ENCODE measurements at regions not wholly inside any gene's neighbourhood (a gene's known extent, or its start where the extent isn't known, plus 50 kb on each side); places are given as distances from the start of the nearest gene placed in this dataset.

DNA sequence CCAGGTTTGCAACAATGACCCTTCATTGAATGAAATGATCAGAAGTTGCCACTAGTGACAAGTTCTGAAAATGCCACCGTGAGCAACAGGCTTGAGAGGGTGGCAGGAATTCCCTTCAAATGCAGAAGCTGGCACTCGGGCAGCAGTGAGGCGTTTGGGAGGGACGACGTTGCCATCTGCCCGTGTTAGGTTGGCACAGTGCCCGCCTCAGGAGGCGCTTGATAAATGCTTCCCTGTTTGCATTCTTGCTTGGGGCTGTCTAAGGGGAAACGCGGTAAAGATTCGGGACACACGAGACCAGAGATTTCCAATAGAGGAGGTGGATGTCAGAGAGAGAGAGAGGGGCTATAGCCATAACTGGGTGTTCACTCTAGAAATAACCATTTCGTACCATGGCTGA is 101.9 kb downstream of the TEX29 start:
- no peak overlapping the region for H3K4me3 ChIP-seq (ENCODE audit: low read depth in 1 of 2, low read length in 2 of 2)
- WGBS, 2 donors, result 44 to 57% methylated on average over 13 of the region's 13 CpGs
- no peak overlapping the region for H3K27ac ChIP-seq (ENCODE audit: low read depth in 2 of 2, low read length in 1 of 2)
- no peaks in the 10 kb centered on the region for H3K36me3 ChIP-seq (ENCODE audit: control insufficient read depth in 2 of 2, insufficient read depth in 2 of 2, low read length in 1 of 2)
- peaks cover 0 to 2% of the 10 kb centered on the region in 2 donors for H3K9me3 ChIP-seq (ENCODE audit: control insufficient read depth in 2 of 2, insufficient read depth in 1 of 2, low read depth in 1 of 2, low read length in 1 of 2)
- no peaks in the 10 kb centered on the region for H3K27me3 ChIP-seq (ENCODE audit: control insufficient read depth in 1 of 2, insufficient read depth in 2 of 2, low read length in 2 of 2)
- H3K4me1 ChIP-seq (ENCODE audit: control insufficient read depth in 2 of 2, insufficient read depth in 2 of 2, low read length in 1 of 2), result peaks cover 0 to 2% of the 10 kb centered on the region in 2 donors

DNA sequence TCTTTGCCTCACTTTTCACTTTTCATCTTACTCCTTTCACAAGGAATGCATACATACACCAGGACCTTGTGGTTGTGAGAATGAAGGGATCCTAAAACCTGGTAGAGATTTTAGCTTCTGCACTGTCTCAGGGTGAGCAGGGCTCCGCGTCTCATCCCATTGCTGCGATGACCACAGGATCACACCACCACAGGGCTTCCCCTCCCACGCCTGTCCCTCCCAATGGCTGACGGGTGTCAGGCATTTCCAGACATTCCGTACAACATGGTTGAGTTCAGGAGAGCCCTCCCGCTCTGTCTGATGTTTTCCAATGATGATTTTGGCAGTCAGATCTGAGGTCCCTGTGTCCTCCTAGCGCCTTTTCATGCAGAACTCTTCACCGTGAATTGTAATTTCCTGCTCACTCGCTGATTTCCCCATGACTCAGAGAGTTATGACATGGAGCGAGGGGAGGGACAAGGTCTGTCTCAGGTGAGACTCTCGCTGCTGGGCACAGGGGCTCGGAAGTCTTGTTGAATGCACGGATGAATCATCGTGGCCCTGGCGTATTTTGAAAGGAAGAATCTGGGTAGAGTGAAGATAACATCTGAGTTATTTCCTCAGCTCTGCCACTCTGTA is 102.8 kb downstream of the TEX29 start:
- H3K4me3 ChIP-seq (ENCODE audit: low read depth in 1 of 2, low read length in 2 of 2), result no peak overlapping the region
- no peaks in the 10 kb centered on the region for H3K27me3 ChIP-seq (ENCODE audit: control insufficient read depth in 1 of 2, insufficient read depth in 2 of 2, low read length in 2 of 2)
- no peaks in the 10 kb centered on the region for H3K36me3 ChIP-seq (ENCODE audit: control insufficient read depth in 2 of 2, insufficient read depth in 2 of 2, low read length in 1 of 2)
- WGBS, 2 donors, result 75% methylated on average over 16 of the region's 16 CpGs
- no peak overlapping the region for H3K27ac ChIP-seq (ENCODE audit: low read depth in 2 of 2, low read length in 1 of 2)
- H3K9me3 ChIP-seq (ENCODE audit: control insufficient read depth in 2 of 2, insufficient read depth in 1 of 2, low read depth in 1 of 2, low read length in 1 of 2), result peaks cover 0 to 2% of the 10 kb centered on the region in 2 donors
- peaks cover 0 to 2% of the 10 kb centered on the region in 2 donors for H3K4me1 ChIP-seq (ENCODE audit: control insufficient read depth in 2 of 2, insufficient read depth in 2 of 2, low read length in 1 of 2)

DNA sequence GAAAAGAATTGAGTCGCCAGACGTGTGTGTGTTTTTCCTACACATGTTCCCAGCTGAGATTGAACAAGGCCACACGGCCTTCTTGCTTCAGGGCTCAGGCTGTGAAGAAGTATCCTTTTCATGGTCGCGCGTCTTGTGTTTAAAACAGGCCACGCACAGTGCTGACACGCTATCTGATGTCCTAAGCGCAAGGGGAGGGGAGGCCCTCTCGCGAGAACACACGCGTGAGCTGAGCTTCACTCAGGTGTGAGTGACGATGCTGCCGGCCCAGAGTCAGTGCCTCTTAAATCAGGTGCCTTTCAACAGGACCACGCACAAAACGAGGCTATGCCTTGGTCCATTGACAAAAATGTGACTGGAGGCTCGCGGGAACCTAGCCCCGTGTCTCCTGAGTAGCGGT is 103.7 kb downstream of the TEX29 start:
- H3K4me1 ChIP-seq (ENCODE audit: control insufficient read depth in 2 of 2, insufficient read depth in 2 of 2, low read length in 1 of 2), result peaks cover 0 to 2% of the 10 kb centered on the region in 2 donors
- no peaks in the 10 kb centered on the region for H3K36me3 ChIP-seq (ENCODE audit: control insufficient read depth in 2 of 2, insufficient read depth in 2 of 2, low read length in 1 of 2)
- no peak overlapping the region for H3K4me3 ChIP-seq (ENCODE audit: low read depth in 1 of 2, low read length in 2 of 2)
- WGBS, 2 donors, result 82 to 90% methylated on average over 21 of the region's 21 CpGs
- no peak overlapping the region for H3K27ac ChIP-seq (ENCODE audit: low read depth in 2 of 2, low read length in 1 of 2)
- H3K27me3 ChIP-seq (ENCODE audit: control insufficient read depth in 1 of 2, insufficient read depth in 2 of 2, low read length in 2 of 2), result no peaks in the 10 kb centered on the region
- peaks cover 0 to 2% of the 10 kb centered on the region in 2 donors for H3K9me3 ChIP-seq (ENCODE audit: control insufficient read depth in 2 of 2, insufficient read depth in 1 of 2, low read depth in 1 of 2, low read length in 1 of 2)

DNA sequence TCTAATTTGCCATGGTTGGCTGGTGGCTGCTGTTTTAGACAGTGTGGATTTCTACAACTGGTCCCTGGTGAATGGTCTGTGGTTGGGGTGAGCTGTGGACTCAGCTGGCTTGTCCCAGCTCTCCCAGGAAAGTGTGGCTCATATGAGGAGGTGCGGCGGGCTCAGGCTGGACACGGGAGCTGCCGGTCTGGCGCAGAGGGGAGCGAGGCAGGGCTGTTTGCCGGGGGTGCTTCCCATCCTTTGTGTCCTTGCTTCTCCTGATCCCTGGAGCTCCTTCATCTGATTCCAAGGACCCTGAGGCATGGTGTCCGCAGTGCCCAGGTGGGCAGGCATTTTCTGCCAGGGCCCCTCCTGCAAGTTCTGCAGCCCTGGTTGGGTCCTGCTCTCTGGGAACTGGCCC is 104.9 kb downstream of the TEX29 start:
- H3K27ac ChIP-seq (ENCODE audit: low read depth in 2 of 2, low read length in 1 of 2), result no peak overlapping the region
- no peak overlapping the region for H3K4me3 ChIP-seq (ENCODE audit: low read depth in 1 of 2, low read length in 2 of 2)
- H3K27me3 ChIP-seq (ENCODE audit: control insufficient read depth in 1 of 2, insufficient read depth in 2 of 2, low read length in 2 of 2), result no peaks in the 10 kb centered on the region
- 92 to 96% methylated on average over 8 of the region's 8 CpGs for WGBS, 2 donors
- H3K36me3 ChIP-seq (ENCODE audit: control insufficient read depth in 2 of 2, insufficient read depth in 2 of 2, low read length in 1 of 2), result no peaks in the 10 kb centered on the region
- no peaks in the 10 kb centered on the region for H3K4me1 ChIP-seq (ENCODE audit: control insufficient read depth in 2 of 2, insufficient read depth in 2 of 2, low read length in 1 of 2)
- H3K9me3 ChIP-seq (ENCODE audit: control insufficient read depth in 2 of 2, insufficient read depth in 1 of 2, low read depth in 1 of 2, low read length in 1 of 2), result peaks cover 0 to 2% of the 10 kb centered on the region in 2 donors

DNA sequence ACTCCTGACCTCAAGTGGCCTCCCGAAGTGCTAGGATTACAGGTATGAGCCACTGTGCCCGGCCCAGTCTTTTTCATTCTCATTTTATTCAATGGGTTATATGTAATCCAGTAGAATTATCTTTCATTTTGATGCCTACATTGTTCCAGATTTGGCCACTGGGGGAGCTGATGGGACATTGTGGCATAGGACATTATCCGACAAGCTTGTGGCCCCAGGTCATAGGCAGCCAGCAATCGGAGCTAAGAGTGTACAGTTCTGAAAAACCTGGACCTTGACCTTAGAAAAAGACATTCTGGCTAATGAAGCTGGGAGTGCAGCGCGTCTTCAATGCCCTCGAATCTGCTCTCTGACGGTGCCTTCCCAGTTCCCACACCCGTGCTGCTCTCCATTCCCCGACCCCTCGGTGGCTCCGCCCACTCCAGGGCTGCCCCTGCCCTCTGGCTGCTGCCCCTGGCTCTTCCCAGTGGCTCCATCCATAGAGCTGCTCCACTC is 108.7 kb downstream of the TEX29 start:
- H3K27me3 ChIP-seq (ENCODE audit: control insufficient read depth in 1 of 2, insufficient read depth in 2 of 2, low read length in 2 of 2), result no peaks in the 10 kb centered on the region
- WGBS, 2 donors, result 27 to 33% methylated on average over 12 of the region's 12 CpGs

DNA sequence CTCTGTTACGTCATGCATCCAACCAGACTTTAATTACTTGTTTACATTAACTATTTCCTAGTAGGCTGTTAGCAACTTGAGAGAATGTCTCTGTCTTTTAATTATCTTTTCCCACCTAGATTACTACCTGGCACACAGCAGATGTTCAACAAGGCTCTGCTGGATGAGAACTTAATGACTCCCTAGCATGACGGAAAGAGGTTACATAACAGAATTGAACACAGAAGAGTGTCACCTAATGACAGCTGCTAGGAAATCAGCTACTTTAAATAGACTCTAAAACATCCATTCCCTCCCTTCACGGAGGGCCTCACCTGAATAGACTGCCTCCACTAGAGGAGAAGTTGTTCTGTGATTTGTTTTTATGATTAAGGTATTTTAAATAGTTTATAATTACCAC is 110.8 kb downstream of the TEX29 start:
- no peaks in the 10 kb centered on the region for H3K27me3 ChIP-seq (ENCODE audit: control insufficient read depth in 1 of 2, insufficient read depth in 2 of 2, low read length in 2 of 2)
- H3K27ac ChIP-seq (ENCODE audit: low read depth in 2 of 2, low read length in 1 of 2), result no peak overlapping the region
- H3K4me3 ChIP-seq (ENCODE audit: low read depth in 1 of 2, low read length in 2 of 2), result no peak overlapping the region
- no peaks in the 10 kb centered on the region for H3K4me1 ChIP-seq (ENCODE audit: control insufficient read depth in 2 of 2, insufficient read depth in 2 of 2, low read length in 1 of 2)
- 61 to 66% methylated on average over 3 of the region's 3 CpGs for WGBS, 2 donors
- no peaks in the 10 kb centered on the region for H3K36me3 ChIP-seq (ENCODE audit: control insufficient read depth in 2 of 2, insufficient read depth in 2 of 2, low read length in 1 of 2)
- no peaks in the 10 kb centered on the region for H3K9me3 ChIP-seq (ENCODE audit: control insufficient read depth in 2 of 2, insufficient read depth in 1 of 2, low read depth in 1 of 2, low read length in 1 of 2)

More for the DNA sequence above, 108.7 kb downstream of the TEX29 start:
- H3K9me3 ChIP-seq (ENCODE audit: control insufficient read depth in 2 of 2, insufficient read depth in 1 of 2, low read depth in 1 of 2, low read length in 1 of 2), result no peaks in the 10 kb centered on the region
- no peak overlapping the region for H3K27ac ChIP-seq (ENCODE audit: low read depth in 2 of 2, low read length in 1 of 2)
- no peaks in the 10 kb centered on the region for H3K36me3 ChIP-seq (ENCODE audit: control insufficient read depth in 2 of 2, insufficient read depth in 2 of 2, low read length in 1 of 2)
- no peak overlapping the region for H3K4me3 ChIP-seq (ENCODE audit: low read depth in 1 of 2, low read length in 2 of 2)
- H3K4me1 ChIP-seq (ENCODE audit: control insufficient read depth in 2 of 2, insufficient read depth in 2 of 2, low read length in 1 of 2), result no peaks in the 10 kb centered on the region

DNA sequence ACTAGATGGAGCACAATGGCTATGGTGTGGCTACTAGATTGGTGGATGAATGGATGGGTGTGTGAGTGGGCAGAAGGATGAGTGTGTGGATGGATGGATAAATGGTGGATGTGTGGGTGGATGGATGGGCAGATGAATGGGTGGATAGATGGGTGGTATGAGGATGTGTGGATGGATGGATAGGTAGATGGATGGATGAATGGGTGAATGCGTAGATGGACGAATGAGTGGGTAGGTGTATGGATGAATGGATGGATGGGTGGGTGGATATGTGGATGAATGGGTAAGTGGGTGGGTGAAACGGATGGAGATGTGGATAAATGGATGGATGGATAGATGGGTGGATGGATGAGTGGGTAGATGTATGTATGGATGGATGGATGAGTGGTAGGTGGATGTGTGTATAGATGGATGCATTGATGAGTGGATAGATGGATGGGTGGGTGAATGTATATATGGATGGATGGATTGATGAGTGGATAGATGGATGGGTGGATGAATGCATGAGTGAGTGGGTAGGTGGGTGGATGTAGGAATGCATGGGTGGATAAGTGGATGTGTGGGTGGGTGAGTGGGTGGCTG is 114.2 kb downstream of the TEX29 start:
- 60 to 75% methylated on average over 3 of the region's 3 CpGs for WGBS, 2 donors
- H3K27me3 ChIP-seq (ENCODE audit: control insufficient read depth in 1 of 2, insufficient read depth in 2 of 2, low read length in 2 of 2), result no peaks in the 10 kb centered on the region
- no peak overlapping the region for H3K4me3 ChIP-seq (ENCODE audit: low read depth in 1 of 2, low read length in 2 of 2)
- H3K36me3 ChIP-seq (ENCODE audit: control insufficient read depth in 2 of 2, insufficient read depth in 2 of 2, low read length in 1 of 2), result no peaks in the 10 kb centered on the region
- H3K4me1 ChIP-seq (ENCODE audit: control insufficient read depth in 2 of 2, insufficient read depth in 2 of 2, low read length in 1 of 2), result no peaks in the 10 kb centered on the region
- H3K9me3 ChIP-seq (ENCODE audit: control insufficient read depth in 2 of 2, insufficient read depth in 1 of 2, low read depth in 1 of 2, low read length in 1 of 2), result no peaks in the 10 kb centered on the region
- H3K27ac ChIP-seq (ENCODE audit: low read depth in 2 of 2, low read length in 1 of 2), result no peak overlapping the region

DNA sequence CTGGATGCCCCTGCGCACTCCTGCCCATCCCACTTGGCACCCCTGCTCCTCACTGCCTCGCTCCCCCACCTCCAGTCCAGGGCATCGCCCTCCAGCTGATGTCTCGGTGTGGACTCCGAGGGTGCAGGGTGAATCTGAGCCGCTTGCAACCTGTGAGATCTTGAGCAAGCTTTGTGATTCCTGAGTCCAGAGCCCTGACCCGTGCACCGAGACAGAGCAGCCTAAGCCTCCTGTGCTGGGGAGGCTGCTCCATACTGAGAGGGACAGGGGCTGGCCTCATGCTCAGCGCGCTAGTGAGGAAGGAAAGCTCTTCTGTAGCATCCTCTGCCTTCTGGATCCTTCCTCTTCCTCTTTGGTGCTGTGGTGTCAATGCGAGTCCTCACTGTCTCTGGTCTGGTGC is 116.0 kb downstream of the TEX29 start:
- H3K9me3 ChIP-seq (ENCODE audit: control insufficient read depth in 2 of 2, insufficient read depth in 1 of 2, low read depth in 1 of 2, low read length in 1 of 2), result no peaks in the 10 kb centered on the region
- 79 to 83% methylated on average over 11 of the region's 11 CpGs for WGBS, 2 donors
- H3K27me3 ChIP-seq (ENCODE audit: control insufficient read depth in 1 of 2, insufficient read depth in 2 of 2, low read length in 2 of 2), result no peaks in the 10 kb centered on the region
- no peak overlapping the region for H3K4me3 ChIP-seq (ENCODE audit: low read depth in 1 of 2, low read length in 2 of 2)
- H3K27ac ChIP-seq (ENCODE audit: low read depth in 2 of 2, low read length in 1 of 2), result no peak overlapping the region
- H3K4me1 ChIP-seq (ENCODE audit: control insufficient read depth in 2 of 2, insufficient read depth in 2 of 2, low read length in 1 of 2), result no peaks in the 10 kb centered on the region
- H3K36me3 ChIP-seq (ENCODE audit: control insufficient read depth in 2 of 2, insufficient read depth in 2 of 2, low read length in 1 of 2), result no peaks in the 10 kb centered on the region

DNA sequence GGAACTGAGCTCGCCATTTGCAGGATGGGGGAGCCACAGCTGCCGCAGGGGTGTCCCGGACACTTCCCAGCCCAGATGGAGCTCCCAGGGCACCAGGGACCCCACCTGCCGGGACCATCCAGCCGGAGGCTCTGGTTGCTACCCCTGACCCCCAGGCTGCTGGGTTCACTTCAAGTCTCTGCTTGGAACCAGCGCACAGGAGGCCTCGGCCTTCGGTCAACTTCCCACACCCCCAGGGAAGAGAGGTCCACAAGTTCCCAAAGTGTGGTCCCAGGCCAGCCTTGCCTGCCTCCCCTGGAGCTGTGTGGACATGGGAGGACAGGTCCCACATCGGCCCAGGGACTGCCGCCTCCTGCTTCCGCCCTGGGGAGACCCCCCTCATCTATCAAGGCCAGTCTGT is 117.0 kb downstream of the TEX29 start:
- H3K27ac ChIP-seq (ENCODE audit: low read depth in 2 of 2, low read length in 1 of 2), result no peak overlapping the region
- no peaks in the 10 kb centered on the region for H3K36me3 ChIP-seq (ENCODE audit: control insufficient read depth in 2 of 2, insufficient read depth in 2 of 2, low read length in 1 of 2)
- H3K9me3 ChIP-seq (ENCODE audit: control insufficient read depth in 2 of 2, insufficient read depth in 1 of 2, low read depth in 1 of 2, low read length in 1 of 2), result no peaks in the 10 kb centered on the region
- H3K4me1 ChIP-seq (ENCODE audit: control insufficient read depth in 2 of 2, insufficient read depth in 2 of 2, low read length in 1 of 2), result no peaks in the 10 kb centered on the region
- no peaks in the 10 kb centered on the region for H3K27me3 ChIP-seq (ENCODE audit: control insufficient read depth in 1 of 2, insufficient read depth in 2 of 2, low read length in 2 of 2)
- no peak overlapping the region for H3K4me3 ChIP-seq (ENCODE audit: low read depth in 1 of 2, low read length in 2 of 2)
- 90 to 94% methylated on average over 11 of the region's 11 CpGs for WGBS, 2 donors

Measured in esophagus (tissue), 2 donors.